ENCODE measurements at regions not wholly inside any gene's neighbourhood (a gene's known extent, or its start where the extent isn't known, plus 50 kb on each side); places are given as distances from the start of the nearest gene placed in this dataset.
"Not testable (repeated sequence)": the region's sequence is repeated elsewhere in the genome, so short reads cannot be mapped to it uniquely, and the experiment has no call there.

DNA sequence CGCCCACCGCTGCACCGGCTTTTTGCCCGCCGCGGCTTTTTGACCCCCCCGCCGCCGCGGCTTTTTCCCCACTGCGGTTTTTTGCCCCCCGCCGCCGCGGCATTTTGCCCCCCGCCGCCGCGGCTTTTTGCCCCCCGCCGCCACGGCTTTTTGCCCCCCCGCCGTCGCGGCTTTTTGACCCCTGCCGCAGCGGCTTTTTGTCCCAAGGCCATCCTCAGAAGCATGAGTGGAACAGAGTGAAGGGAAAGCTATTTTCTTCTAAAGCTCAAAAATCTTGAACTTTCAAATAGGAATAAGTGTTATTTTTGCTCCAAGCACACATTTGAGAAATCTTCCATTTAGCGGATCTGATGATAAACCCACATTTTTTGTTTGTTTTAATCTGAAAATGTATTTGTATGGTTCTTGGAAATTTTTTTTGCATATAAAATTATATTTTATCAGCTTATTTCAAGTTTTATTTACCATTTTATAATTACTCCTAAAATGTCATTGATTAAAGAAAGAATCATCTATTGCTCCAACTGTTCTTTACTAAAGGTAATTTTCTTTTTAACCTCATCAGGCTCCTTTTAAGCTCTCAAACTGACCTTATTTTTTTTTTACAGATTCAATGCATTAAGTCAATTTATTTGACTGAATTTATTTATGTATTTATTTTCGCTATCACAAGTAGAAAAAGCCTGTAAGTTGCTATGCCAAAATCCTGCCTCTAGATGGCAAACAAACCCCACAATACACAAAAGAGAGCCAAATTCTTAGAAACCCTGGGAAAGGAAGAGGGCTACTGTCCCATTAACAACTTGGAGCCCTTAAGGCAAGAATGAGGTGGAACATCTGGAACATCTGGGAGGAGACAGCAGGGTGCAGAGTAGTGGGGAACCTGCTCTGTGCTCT lies 460.3 kb downstream of the ZNF33B start:
- CTCF ChIA-PET, result not testable (repeated sequence)

DNA sequence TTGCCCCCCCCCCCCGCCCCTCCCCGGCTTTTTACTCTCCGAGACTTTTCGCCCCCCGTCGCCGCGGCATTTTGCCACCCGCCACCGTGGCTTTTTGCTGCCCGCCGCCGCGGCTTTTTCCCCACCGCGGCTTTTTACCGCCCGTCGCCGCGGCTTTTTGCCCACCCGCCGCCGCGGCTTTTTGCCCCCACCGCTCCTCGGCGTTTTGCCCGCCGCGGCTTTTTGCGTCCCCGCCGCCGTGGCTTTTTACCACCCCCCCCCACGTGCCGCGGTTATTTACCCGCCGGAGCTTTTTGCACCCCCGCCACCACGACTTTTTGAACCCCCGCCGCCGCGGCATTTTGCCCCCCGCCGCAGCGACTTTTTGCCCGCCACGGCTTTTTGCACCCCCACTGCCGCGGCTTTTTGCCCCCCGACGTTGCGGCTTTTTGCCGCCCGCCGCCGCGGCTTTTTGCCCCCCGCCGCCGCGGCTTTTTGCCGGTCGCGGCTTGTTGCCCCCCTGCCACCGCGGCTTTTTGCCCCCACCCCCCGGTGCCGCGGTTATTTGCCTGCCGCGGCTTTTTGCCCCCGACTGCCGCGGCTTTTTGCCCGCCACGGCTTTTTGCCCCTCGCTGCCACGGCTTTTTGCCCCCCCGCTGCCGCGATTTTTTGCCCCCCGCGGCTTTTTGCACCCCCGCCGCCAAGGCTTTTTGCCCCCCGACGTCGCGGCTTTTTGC lies 461.1 kb downstream of the ZNF33B start:
- Histone ChIP-seq H3K79me2 (ENCODE audit: insufficient read depth, low read length) (no peaks in the 10 kb centered on the region), H3K9ac (ENCODE audit: low read length) (no peak overlapping the region), H3K27me3 (ENCODE audit: insufficient read depth, low read length) (no peaks in the 10 kb centered on the region), H3K9me3 (ENCODE audit: control insufficient read depth in 1 of 2, insufficient read depth in 1 of 2, low read depth in 1 of 2, low read length in 2 of 2) (no peaks in the 10 kb centered on the region; a peak in 1 of 4 replicates), H3K27ac (ENCODE audit: low read depth, low read length) (no peak overlapping the region), H3K4me1 (ENCODE audit: control insufficient read depth in 1 of 2, insufficient read depth in 2 of 2, low read length in 2 of 2) (no peaks in the 10 kb centered on the region), H3K9me2 (ENCODE audit: insufficient read depth) (no peaks in the 10 kb centered on the region), H3K4me2 (ENCODE audit: low read length) (no peak overlapping the region), H3K4me3 (replicated peaks in 1 of 2; ENCODE audit: low read depth in 1 of 2, low read length in 2 of 2) (no peak overlapping the region), H4K20me1 (ENCODE audit: insufficient read depth) (no peaks in the 10 kb centered on the region), H2AFZ (ENCODE audit: low read depth, low read length, poor library complexity, severe bottlenecking) (no peak overlapping the region), H3K36me3 (ENCODE audit: control insufficient read depth in 1 of 2, insufficient read depth in 2 of 2, low read length in 2 of 2) (no peaks in the 10 kb centered on the region)
- CTCF ChIA-PET, result no interaction called here
- no TSS peak for BruUV-seq (replicated peaks)
- RAD21 ChIA-PET (ENCODE audit: low non-redundant PET in 1 of 2, low total read pairs in 2 of 2, uncharacterized antibody in 2 of 2, unreplicated experiment in 2 of 2), result no interaction called here
- DNase-seq (ENCODE audit: low read depth, low spot score) (no peak), ATAC-seq (no peak)
- POLR2A ChIA-PET, result no interaction called here
- intact Hi-C loops (cut with micrococcal nuclease), result no loop called here
- TF ChIP-seq, protein P1, sequence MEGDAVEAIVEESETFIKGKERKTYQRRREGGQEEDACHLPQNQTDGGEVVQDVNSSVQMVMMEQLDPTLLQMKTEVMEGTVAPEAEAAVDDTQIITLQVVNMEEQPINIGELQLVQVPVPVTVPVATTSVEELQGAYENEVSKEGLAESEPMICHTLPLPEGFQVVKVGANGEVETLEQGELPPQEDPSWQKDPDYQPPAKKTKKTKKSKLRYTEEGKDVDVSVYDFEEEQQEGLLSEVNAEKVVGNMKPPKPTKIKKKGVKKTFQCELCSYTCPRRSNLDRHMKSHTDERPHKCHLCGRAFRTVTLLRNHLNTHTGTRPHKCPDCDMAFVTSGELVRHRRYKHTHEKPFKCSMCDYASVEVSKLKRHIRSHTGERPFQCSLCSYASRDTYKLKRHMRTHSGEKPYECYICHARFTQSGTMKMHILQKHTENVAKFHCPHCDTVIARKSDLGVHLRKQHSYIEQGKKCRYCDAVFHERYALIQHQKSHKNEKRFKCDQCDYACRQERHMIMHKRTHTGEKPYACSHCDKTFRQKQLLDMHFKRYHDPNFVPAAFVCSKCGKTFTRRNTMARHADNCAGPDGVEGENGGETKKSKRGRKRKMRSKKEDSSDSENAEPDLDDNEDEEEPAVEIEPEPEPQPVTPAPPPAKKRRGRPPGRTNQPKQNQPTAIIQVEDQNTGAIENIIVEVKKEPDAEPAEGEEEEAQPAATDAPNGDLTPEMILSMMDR (IDR thresholded peaks at IDR 0.05 in 2 of 3, conservative IDR thresholded peaks at IDR 0.05 in 1 of 3; ENCODE audit: borderline replicate concordance in 1 of 3, insufficient read depth in 1 of 3, low read depth in 2 of 3, low read length in 2 of 3), result no peak
- TF ChIP-seq JUND (IDR thresholded peaks at IDR 0.05) (no peak), ZNF274 (IDR thresholded peaks at IDR 0.05; ENCODE audit: low read depth, low read length) (no peak), FOSL1 (IDR thresholded peaks at IDR 0.05; ENCODE audit: low read depth) (no peak)
- TF ChIP-seq, protein P2, sequence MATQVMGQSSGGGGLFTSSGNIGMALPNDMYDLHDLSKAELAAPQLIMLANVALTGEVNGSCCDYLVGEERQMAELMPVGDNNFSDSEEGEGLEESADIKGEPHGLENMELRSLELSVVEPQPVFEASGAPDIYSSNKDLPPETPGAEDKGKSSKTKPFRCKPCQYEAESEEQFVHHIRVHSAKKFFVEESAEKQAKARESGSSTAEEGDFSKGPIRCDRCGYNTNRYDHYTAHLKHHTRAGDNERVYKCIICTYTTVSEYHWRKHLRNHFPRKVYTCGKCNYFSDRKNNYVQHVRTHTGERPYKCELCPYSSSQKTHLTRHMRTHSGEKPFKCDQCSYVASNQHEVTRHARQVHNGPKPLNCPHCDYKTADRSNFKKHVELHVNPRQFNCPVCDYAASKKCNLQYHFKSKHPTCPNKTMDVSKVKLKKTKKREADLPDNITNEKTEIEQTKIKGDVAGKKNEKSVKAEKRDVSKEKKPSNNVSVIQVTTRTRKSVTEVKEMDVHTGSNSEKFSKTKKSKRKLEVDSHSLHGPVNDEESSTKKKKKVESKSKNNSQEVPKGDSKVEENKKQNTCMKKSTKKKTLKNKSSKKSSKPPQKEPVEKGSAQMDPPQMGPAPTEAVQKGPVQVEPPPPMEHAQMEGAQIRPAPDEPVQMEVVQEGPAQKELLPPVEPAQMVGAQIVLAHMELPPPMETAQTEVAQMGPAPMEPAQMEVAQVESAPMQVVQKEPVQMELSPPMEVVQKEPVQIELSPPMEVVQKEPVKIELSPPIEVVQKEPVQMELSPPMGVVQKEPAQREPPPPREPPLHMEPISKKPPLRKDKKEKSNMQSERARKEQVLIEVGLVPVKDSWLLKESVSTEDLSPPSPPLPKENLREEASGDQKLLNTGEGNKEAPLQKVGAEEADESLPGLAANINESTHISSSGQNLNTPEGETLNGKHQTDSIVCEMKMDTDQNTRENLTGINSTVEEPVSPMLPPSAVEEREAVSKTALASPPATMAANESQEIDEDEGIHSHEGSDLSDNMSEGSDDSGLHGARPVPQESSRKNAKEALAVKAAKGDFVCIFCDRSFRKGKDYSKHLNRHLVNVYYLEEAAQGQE (IDR thresholded peaks at IDR 0.05; ENCODE audit: low read depth), result no peak

More for the DNA sequence above, 460.3 kb downstream of the ZNF33B start:
- TF ChIP-seq, protein P1 (IDR thresholded peaks at IDR 0.05 in 2 of 3, conservative IDR thresholded peaks at IDR 0.05 in 1 of 3; ENCODE audit: borderline replicate concordance in 1 of 3, insufficient read depth in 1 of 3, low read depth in 2 of 3, low read length in 2 of 3), result peak in 1 of 3 experiments; percentile 21; a peak in 2 of 6 replicates
- TF ChIP-seq RAD21 (IDR thresholded peaks at IDR 0.05; ENCODE audit: low read depth), result peak; percentile 20; the same call in 1 of the 2 replicates
- H3K27ac ChIP-seq (ENCODE audit: low read depth, low read length); H3K9me3 ChIP-seq (ENCODE audit: control insufficient read depth in 1 of 2, insufficient read depth in 1 of 2, low read depth in 1 of 2, low read length in 2 of 2); POLR2A ChIA-PET; H3K4me3 ChIP-seq (replicated peaks in 1 of 2; ENCODE audit: low read depth in 1 of 2, low read length in 2 of 2); H3K27me3 ChIP-seq (ENCODE audit: insufficient read depth, low read length); intact Hi-C loops (cut with micrococcal nuclease); H3K79me2 ChIP-seq (ENCODE audit: insufficient read depth, low read length); ATAC-seq; H3K4me1 ChIP-seq (ENCODE audit: control insufficient read depth in 1 of 2, insufficient read depth in 2 of 2, low read length in 2 of 2); H4K20me1 ChIP-seq (ENCODE audit: insufficient read depth); H3K9me2 ChIP-seq (ENCODE audit: insufficient read depth); H3K4me2 ChIP-seq (ENCODE audit: low read length); H3K36me3 ChIP-seq (ENCODE audit: control insufficient read depth in 1 of 2, insufficient read depth in 2 of 2, low read length in 2 of 2); RAD21 ChIA-PET (ENCODE audit: low non-redundant PET in 1 of 2, low total read pairs in 2 of 2, uncharacterized antibody in 2 of 2, unreplicated experiment in 2 of 2); H3K9ac ChIP-seq (ENCODE audit: low read length); H2AFZ ChIP-seq (ENCODE audit: low read depth, low read length, poor library complexity, severe bottlenecking); BruUV-seq (replicated peaks); DNase-seq (ENCODE audit: low read depth, low spot score): not testable (repeated sequence)
